ENCODE measurements at regions not wholly inside any gene's neighbourhood (a gene's known extent, or its start where the extent isn't known, plus 50 kb on each side); places are given as distances from the start of the nearest gene placed in this dataset.

GRCh38 chr2:79452651-79453050, 60.2 kb upstream of the CTNNA2 start:
- no peak for TF ChIP-seq GATA3 (IDR thresholded peaks at IDR 0.05; ENCODE audit: low read depth, low read length)
- TF ChIP-seq GATA2 (IDR thresholded peaks at IDR 0.05; ENCODE audit: low read depth, low read length): no peak

All from SH-SY5Y (cell line).